GM12865 (cell line): ENCODE measurements at regions not wholly inside any gene's neighbourhood (a gene's known extent, or its start where the extent isn't known, plus 50 kb on each side); places are given as distances from the start of the nearest gene placed in this dataset.

Experiments used
- DNase-seq: peaks from one replicate; pipeline ENCODE4 v3.0.0; 2010; ENCODE audit warnings: low read depth
- H3K4me3 ChIP-seq: 2 replicates; pipeline ENCODE4 v1.5.1; 2011; ENCODE audit warnings: mild to moderate bottlenecking, low read depth, low read length, control low read depth
- TF ChIP-seq, protein P1 (sequence below): IDR thresholded peaks from 2 replicates; pipeline ENCODE4 v1.5.1; 2011; ENCODE audit warnings: low read length, control low read depth, low read depth, inconsistent platforms; ENCODE audit not compliant: insufficient read depth; ENCODE audit errors: missing control alignments

GRCh38 chr11:80598905-80599304 lies 1158.1 kb upstream of the TENM4 start:
- TF ChIP-seq, protein P1, sequence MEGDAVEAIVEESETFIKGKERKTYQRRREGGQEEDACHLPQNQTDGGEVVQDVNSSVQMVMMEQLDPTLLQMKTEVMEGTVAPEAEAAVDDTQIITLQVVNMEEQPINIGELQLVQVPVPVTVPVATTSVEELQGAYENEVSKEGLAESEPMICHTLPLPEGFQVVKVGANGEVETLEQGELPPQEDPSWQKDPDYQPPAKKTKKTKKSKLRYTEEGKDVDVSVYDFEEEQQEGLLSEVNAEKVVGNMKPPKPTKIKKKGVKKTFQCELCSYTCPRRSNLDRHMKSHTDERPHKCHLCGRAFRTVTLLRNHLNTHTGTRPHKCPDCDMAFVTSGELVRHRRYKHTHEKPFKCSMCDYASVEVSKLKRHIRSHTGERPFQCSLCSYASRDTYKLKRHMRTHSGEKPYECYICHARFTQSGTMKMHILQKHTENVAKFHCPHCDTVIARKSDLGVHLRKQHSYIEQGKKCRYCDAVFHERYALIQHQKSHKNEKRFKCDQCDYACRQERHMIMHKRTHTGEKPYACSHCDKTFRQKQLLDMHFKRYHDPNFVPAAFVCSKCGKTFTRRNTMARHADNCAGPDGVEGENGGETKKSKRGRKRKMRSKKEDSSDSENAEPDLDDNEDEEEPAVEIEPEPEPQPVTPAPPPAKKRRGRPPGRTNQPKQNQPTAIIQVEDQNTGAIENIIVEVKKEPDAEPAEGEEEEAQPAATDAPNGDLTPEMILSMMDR: no peak
- no peak overlapping the region for H3K4me3 ChIP-seq
- no peak for DNase-seq

DNA sequence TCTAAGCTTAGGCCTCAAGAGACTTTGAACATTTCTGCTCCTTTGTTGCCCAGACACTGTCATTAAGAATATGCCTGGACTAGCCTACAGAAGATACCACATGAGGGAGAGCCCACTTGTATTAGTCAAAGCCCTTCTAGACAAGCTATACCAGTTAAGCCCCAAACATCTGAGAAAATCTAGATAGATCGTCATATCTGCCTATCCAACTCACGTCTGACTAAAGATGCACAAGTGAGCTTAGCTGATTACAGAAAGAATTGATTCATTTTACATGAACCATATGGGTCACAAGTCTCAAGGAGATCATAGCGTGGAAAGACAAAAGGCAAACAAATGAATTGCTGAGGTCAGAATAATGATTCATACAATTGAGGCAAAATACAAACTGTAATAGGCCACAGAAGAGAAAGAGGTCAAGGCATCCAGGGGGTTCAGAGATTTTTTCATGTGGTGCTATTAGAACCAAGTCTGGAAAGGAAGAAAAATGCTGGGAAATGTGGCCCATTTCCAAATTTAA lies 1155.5 kb upstream of the TENM4 start:
- TF ChIP-seq, protein P1: no peak
- DNase-seq: no peak
- no peak overlapping the region for H3K4me3 ChIP-seq

GRCh38 chr11:80595011-80595410 lies 1154.2 kb upstream of the TENM4 start:
- no peak overlapping the region for H3K4me3 ChIP-seq
- TF ChIP-seq, protein P1: no peak
- DNase-seq: no peak

- DNase-seq: no peak
- H3K4me3 ChIP-seq: no peak overlapping the region
- TF ChIP-seq, protein P1: no peak
Observed at GRCh38 chr11:80593648-80594374, 1153.0 kb upstream of the TENM4 start.

GRCh38 chr11:80592546-80592945 lies 1151.7 kb upstream of the TENM4 start:
- no peak for DNase-seq
- TF ChIP-seq, protein P1: no peak

DNA sequence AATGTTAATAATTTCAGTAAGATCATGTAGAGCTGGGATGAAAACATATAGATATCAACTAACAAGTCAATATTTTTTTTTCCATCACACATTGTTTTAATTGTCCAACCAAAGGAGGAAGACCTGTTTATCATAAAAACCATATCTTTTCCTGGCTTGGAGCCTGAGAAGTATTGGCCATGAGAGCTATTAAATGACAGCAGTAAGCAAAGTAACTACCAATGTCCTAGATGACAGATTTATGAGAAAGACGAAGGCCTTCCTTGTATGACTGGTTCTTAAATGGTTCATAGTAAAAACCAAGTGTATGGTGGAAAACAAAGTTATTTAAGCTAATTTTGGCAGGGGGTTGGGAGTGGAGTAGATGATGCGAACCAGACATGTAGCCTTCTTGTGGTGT lies 1147.1 kb upstream of the TENM4 start:
- no peak overlapping the region for H3K4me3 ChIP-seq
- DNase-seq: no peak
- TF ChIP-seq, protein P1: no peak

More at GRCh38 chr11:80592546-80592945, 1151.7 kb upstream of the TENM4 start:
- H3K4me3 ChIP-seq: no peak overlapping the region

DNA sequence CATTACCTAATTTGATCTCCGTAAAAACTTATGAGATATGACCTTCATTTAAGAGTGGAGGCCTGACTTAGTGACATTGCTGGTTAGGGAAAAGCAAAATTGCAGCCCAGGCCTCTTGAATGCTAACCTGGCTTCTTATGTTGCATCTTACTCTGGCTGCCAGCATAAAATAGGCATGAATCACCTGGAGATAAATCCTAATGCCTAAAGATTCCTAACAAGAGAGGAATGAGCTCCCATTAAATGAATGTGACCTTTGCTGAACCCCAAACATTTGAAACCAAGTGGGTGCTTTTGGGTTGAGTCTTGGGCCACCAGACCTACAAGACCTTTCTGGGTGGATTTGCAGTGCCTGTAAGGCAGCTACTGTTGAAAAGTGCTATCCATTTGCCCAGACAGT lies 1145.6 kb upstream of the TENM4 start:
- no peak for DNase-seq
- no peak overlapping the region for H3K4me3 ChIP-seq
- TF ChIP-seq, protein P1: no peak
